ENCODE measurements at regions not wholly inside any gene's neighbourhood (a gene's known extent, or its start where the extent isn't known, plus 50 kb on each side); places are given as distances from the start of the nearest gene placed in this dataset.

DNA sequence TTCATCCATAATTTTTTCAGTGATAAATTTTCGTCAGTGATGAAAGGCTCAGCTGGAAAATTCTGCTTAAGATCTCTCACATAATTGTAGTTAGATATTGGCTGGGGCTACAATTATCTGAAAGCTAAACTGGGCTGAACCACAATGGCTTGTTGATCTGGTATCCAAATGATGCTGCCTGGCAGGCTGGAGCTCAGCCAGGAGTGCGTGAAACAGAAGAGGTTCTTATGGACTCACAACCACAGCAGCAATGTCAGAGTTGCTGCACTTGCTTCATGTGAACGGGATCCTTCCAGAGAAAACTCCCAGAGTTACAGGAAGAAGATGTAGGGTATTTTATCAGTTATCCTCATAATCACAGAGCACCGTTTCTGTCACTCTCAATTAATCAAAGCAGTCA, 533.2 kb upstream of the POM121L12 start:
- intact Hi-C loops (cut with DNase I), result no loop called here
- H3K27ac ChIP-seq, result no peak overlapping the region

DNA sequence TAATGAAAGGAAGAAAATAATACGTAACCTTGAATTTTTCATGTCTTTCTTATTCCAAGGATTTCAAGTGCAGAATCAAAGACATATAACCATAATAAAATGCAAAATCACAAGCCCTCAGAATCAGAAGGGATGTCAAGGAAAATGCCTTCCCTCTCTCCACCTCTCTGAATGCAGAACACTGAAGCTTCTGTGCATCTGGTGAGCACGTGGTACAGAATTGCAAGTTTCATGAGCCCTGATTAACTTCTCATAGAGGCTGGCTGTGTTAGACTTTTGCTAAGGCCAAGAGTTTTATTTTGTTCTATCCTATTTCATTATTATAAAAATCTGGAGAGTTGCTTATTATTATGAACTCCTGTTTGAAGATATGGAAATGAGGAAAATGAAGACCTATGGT, 533.7 kb upstream of the POM121L12 start:
- no peak for DNase-seq
- Histone ChIP-seq H3K27me3 (no peaks in the 10 kb centered on the region), H3K36me3 (no peaks in the 10 kb centered on the region), H3K4me3 (no peak overlapping the region), H3K4me1 (ENCODE audit: insufficient read depth) (no peaks in the 10 kb centered on the region), H3K9me3 (no peaks in the 10 kb centered on the region), H3K27ac (no peak overlapping the region)
- WGBS, 3 donors, result 64 to 72% (median 70%) methylated on average over 2 of the region's 2 CpGs
- TF ChIP-seq, protein P1, sequence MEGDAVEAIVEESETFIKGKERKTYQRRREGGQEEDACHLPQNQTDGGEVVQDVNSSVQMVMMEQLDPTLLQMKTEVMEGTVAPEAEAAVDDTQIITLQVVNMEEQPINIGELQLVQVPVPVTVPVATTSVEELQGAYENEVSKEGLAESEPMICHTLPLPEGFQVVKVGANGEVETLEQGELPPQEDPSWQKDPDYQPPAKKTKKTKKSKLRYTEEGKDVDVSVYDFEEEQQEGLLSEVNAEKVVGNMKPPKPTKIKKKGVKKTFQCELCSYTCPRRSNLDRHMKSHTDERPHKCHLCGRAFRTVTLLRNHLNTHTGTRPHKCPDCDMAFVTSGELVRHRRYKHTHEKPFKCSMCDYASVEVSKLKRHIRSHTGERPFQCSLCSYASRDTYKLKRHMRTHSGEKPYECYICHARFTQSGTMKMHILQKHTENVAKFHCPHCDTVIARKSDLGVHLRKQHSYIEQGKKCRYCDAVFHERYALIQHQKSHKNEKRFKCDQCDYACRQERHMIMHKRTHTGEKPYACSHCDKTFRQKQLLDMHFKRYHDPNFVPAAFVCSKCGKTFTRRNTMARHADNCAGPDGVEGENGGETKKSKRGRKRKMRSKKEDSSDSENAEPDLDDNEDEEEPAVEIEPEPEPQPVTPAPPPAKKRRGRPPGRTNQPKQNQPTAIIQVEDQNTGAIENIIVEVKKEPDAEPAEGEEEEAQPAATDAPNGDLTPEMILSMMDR (IDR thresholded peaks at IDR 0.05), result no peak
- no peak for TF ChIP-seq EP300 (IDR thresholded peaks at IDR 0.05)
- TF ChIP-seq POLR2A (IDR thresholded peaks at IDR 0.05), result no peak
- intact Hi-C loops (cut with DNase I), result no loop called here

More for the DNA sequence above, 533.2 kb upstream of the POM121L12 start:
- 71 to 93% (median 88%) methylated on average over 4 of the region's 4 CpGs for WGBS, 3 donors
- Histone ChIP-seq H3K4me3 (no peak overlapping the region), H3K36me3 (no peaks in the 10 kb centered on the region), H3K9me3 (no peaks in the 10 kb centered on the region), H3K27me3 (no peaks in the 10 kb centered on the region), H3K4me1 (ENCODE audit: insufficient read depth) (no peaks in the 10 kb centered on the region)
- no peak for DNase-seq
- TF ChIP-seq, protein P1 (IDR thresholded peaks at IDR 0.05), result no peak
- TF ChIP-seq EP300 (IDR thresholded peaks at IDR 0.05) (no peak), POLR2A (IDR thresholded peaks at IDR 0.05) (no peak)

DNA sequence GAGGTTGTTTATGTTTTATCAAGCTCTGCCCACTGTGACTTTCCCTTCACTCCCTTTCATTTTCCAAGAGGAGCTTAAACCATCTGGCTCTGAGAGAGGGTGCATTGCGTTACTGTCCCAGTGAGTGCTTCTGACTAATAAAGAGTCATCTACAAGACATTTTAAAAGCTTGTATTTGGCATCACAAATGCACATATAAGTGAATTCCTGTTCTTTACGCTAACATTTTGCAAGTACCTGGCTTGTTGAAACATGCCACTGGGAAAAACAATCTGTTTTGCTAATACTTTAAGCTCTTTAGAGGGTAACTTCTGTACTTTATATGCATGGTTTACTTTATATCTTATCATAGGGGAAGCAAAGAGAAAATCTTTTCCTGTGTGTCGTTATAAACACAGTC, 534.6 kb upstream of the POM121L12 start:
- Histone ChIP-seq H3K27ac (no peak overlapping the region), H3K27me3 (no peaks in the 10 kb centered on the region), H3K36me3 (no peaks in the 10 kb centered on the region), H3K9me3 (no peaks in the 10 kb centered on the region), H3K4me3 (no peak overlapping the region), H3K4me1 (ENCODE audit: insufficient read depth) (no peaks in the 10 kb centered on the region)
- DNase-seq, result no peak
- 34 to 55% (median 47%) methylated on average over 3 of the region's 3 CpGs for WGBS, 3 donors
- TF ChIP-seq, protein P1 (IDR thresholded peaks at IDR 0.05), result no peak
- TF ChIP-seq EP300 (IDR thresholded peaks at IDR 0.05), result no peak
- no peak for TF ChIP-seq POLR2A (IDR thresholded peaks at IDR 0.05)
- intact Hi-C loops (cut with DNase I), result no loop called here

DNA sequence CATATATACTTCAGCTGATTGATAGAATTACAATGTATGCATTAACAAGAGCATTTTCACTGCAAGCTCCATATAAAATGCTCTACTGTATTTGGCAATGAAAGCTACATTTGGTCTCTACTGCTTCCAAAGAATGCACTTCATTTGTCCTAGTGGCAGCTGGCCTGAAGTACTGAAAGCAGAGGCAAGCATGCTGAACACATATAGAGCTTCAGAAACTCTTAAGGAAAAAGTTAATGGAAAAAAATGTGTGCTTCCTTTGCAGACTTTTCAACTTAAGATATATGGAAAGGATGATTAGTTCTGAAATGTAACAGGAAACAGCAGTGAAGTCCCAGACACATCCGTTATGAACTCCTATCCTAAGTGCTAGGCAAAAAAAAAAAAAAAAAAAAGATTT, 537.1 kb upstream of the POM121L12 start:
- WGBS, 3 donors, result 65 to 95% (median 71%) methylated on average over 1 of the region's 1 CpG
- H3K9me3 ChIP-seq, result no peaks in the 10 kb centered on the region
- no peak for DNase-seq
- H3K4me1 ChIP-seq (ENCODE audit: insufficient read depth), result no peaks in the 10 kb centered on the region
- no peaks in the 10 kb centered on the region for H3K27me3 ChIP-seq
- TF ChIP-seq EP300 (IDR thresholded peaks at IDR 0.05) (no peak), POLR2A (IDR thresholded peaks at IDR 0.05) (no peak)
- TF ChIP-seq, protein P1 (IDR thresholded peaks at IDR 0.05), result no peak
- H3K4me3 ChIP-seq, result no peak overlapping the region
- no peak overlapping the region for H3K27ac ChIP-seq
- intact Hi-C loops (cut with DNase I), result no loop called here
- H3K36me3 ChIP-seq, result no peaks in the 10 kb centered on the region

DNA sequence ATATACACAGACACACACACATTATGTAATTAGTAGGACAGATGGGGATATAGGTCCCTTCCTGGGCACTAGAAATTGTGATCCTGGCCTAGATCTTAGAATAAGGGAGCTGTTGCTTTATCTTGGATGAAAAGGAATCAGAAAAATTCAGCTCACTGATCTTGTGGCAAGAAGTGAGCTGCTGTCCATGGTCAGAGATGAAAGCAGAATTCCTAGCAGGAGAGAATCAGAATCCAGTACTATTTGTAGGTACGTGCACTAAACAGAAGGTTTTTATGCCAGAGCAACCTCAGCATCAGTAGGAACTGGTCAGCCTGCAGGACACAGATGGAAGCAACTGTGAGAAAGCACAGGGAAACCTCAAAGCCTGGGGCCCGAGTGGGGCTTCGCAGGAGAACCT, 549.2 kb upstream of the POM121L12 start:
- no peak for DNase-seq
- intact Hi-C loops (cut with DNase I), result no loop called here
- no peak overlapping the region for H3K27ac ChIP-seq
- H3K4me3 ChIP-seq, result no peak overlapping the region
- no peaks in the 10 kb centered on the region for H3K27me3 ChIP-seq
- TF ChIP-seq POLR2A (IDR thresholded peaks at IDR 0.05) (no peak), EP300 (IDR thresholded peaks at IDR 0.05) (no peak)
- TF ChIP-seq, protein P1 (IDR thresholded peaks at IDR 0.05), result no peak
- no peaks in the 10 kb centered on the region for H3K36me3 ChIP-seq
- no peaks in the 10 kb centered on the region for H3K4me1 ChIP-seq (ENCODE audit: insufficient read depth)
- WGBS, 3 donors, result 57 to 70% (median 59%) methylated on average over 3 of the region's 3 CpGs
- H3K9me3 ChIP-seq, result no peaks in the 10 kb centered on the region
